ENCODE measurements at regions not wholly inside any gene's neighbourhood (a gene's known extent, or its start where the extent isn't known, plus 50 kb on each side); places are given as distances from the start of the nearest gene placed in this dataset.

DNA sequence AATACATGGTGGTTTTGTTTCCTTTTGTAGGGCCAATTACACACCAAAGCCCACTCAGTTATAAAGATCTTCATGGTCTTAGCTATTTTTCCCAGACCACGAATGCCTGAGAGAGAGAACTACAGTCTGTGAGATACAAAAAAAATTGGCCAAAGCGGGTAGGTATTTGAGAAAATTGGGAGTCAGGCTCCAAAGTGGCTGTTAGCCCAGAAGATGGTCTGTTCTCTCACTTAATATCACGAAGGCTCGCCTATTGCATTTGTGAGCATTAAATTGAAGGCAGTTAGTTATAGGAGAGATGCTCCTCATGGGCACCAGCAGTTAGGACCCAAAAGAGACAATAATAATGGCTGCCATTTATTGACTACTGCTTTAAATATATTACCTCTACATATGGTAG lies 342.7 kb downstream of the PLPP3 start:
- ChIA-PET POLR2A (no interaction called here), CTCF (no interaction called here)
- TF ChIP-seq, protein P1, sequence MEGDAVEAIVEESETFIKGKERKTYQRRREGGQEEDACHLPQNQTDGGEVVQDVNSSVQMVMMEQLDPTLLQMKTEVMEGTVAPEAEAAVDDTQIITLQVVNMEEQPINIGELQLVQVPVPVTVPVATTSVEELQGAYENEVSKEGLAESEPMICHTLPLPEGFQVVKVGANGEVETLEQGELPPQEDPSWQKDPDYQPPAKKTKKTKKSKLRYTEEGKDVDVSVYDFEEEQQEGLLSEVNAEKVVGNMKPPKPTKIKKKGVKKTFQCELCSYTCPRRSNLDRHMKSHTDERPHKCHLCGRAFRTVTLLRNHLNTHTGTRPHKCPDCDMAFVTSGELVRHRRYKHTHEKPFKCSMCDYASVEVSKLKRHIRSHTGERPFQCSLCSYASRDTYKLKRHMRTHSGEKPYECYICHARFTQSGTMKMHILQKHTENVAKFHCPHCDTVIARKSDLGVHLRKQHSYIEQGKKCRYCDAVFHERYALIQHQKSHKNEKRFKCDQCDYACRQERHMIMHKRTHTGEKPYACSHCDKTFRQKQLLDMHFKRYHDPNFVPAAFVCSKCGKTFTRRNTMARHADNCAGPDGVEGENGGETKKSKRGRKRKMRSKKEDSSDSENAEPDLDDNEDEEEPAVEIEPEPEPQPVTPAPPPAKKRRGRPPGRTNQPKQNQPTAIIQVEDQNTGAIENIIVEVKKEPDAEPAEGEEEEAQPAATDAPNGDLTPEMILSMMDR (IDR thresholded peaks at IDR 0.05; ENCODE audit: insufficient read depth, low read length, missing control alignments), result no peak
- no peak overlapping the region for H3K4me3 ChIP-seq (ENCODE audit: low read depth, low read length)
- no peak for DNase-seq (ENCODE audit: low read depth, low spot score)

DNA sequence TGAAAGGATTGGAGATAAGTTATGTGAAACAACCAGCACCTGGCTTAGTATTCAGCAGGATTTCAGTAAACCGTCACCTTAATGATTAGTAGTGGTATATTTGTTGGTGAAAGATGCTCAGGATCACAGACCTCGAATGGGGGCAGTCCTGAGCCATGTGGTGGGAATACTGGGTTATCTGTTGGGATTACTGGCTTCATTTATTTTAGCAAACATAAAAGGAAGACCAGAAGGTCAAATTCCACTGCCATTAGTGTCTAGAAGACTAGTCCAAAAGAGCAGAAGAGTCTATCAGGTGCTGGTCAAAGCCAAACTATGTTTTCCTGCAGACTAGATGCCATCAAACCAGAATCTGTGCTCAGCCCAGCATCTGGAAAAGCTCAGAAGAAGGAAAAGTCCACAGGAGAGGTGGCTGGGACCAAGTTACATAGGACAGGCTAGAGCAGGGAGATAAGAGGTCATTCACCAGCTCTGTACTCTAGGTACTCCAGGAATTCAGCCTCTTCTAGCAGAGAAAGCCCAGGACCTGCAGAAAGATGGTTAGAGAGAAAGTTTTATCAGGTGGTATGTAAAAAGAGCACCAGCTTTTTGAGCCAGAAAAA lies 343.4 kb downstream of the PLPP3 start:
- no peak overlapping the region for H3K4me3 ChIP-seq (ENCODE audit: low read depth, low read length)
- CTCF ChIA-PET, result interaction anchor here (1.1 kb wide), 1 partner anchor 585 kb away, joined by 3 read pairs; no protein-coding TSS in a partner anchor
- TF ChIP-seq, protein P1 (IDR thresholded peaks at IDR 0.05; ENCODE audit: insufficient read depth, low read length, missing control alignments), result no peak
- no peak for DNase-seq (ENCODE audit: low read depth, low spot score)
- POLR2A ChIA-PET, result no interaction called here

DNA sequence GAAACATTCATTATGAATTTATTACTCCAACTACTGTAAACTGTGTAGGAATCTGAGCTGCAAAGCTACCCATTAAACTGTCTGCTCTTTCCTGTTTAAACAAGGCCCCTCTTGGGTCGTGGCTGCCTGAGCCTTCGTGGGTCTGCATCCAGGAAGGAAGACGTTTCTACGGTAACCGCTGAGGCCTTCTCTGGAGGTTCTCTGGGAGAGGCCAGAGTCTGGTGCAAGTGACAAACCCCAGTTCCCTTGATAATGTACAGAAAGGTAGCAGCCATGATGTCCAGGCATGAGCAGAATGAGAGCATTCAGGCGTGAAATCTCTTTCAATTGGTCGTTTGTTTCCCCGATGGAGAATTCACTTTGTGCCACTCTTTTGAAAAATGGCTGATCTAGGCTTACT lies 350.2 kb downstream of the PLPP3 start:
- no peak for DNase-seq (ENCODE audit: low read depth, low spot score)
- ChIA-PET CTCF (no interaction called here), POLR2A (no interaction called here)

DNA sequence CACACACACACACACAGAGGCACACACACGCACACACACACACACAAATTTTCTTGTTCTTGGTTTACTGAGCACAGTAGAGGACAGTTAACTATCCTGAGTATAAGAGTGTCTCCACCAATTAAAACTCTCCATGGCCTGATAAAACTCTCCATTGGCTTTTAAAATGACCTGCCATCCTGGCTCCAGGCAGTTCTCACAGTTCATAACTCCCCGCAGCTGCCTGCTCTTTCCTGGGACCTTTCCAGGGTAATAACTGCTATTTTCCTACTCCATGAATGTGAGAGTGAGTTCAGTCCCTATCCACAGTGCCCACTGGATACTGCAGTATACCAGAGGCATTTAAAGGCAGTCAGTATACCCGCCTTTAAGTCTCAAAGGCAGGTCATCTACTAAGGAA lies 351.5 kb downstream of the PLPP3 start:
- no peak overlapping the region for H3K4me3 ChIP-seq (ENCODE audit: low read depth, low read length)
- ChIA-PET CTCF (interaction anchor here (1.1 kb wide), 1 partner anchor 27 kb away, joined by 3 read pairs; no protein-coding TSS in a partner anchor), POLR2A (no interaction called here)
- no peak for DNase-seq (ENCODE audit: low read depth, low spot score)
- TF ChIP-seq, protein P1 (IDR thresholded peaks at IDR 0.05; ENCODE audit: insufficient read depth, low read length, missing control alignments), result no peak

More for the DNA sequence above, 350.2 kb downstream of the PLPP3 start:
- no peak overlapping the region for H3K4me3 ChIP-seq (ENCODE audit: low read depth, low read length)
- TF ChIP-seq, protein P1 (IDR thresholded peaks at IDR 0.05; ENCODE audit: insufficient read depth, low read length, missing control alignments), result no peak

DNA sequence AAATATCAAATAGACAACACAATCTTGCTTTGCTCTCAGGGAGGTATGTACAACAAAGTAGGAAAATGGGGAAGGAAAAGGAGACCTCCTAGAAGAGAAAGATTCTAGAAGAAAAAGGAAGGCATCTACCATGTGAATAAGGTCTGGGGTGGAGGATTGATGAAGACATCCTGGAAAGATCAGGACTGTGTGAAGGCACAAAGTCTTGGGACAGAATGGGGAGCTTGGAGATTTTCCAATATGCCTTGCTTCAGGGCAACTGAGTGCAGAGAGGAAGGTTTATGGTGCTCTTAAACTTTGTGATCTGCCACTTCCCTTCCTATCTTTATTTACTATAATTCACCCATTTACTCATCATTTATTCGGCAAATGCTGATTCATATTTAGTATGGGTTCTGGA lies 352.0 kb downstream of the PLPP3 start:
- CTCF ChIA-PET, result no interaction called here
- no peak overlapping the region for H3K4me3 ChIP-seq (ENCODE audit: low read depth, low read length)
- POLR2A ChIA-PET, result no interaction called here
- DNase-seq (ENCODE audit: low read depth, low spot score), result no peak
- TF ChIP-seq, protein P1 (IDR thresholded peaks at IDR 0.05; ENCODE audit: insufficient read depth, low read length, missing control alignments), result no peak

DNA sequence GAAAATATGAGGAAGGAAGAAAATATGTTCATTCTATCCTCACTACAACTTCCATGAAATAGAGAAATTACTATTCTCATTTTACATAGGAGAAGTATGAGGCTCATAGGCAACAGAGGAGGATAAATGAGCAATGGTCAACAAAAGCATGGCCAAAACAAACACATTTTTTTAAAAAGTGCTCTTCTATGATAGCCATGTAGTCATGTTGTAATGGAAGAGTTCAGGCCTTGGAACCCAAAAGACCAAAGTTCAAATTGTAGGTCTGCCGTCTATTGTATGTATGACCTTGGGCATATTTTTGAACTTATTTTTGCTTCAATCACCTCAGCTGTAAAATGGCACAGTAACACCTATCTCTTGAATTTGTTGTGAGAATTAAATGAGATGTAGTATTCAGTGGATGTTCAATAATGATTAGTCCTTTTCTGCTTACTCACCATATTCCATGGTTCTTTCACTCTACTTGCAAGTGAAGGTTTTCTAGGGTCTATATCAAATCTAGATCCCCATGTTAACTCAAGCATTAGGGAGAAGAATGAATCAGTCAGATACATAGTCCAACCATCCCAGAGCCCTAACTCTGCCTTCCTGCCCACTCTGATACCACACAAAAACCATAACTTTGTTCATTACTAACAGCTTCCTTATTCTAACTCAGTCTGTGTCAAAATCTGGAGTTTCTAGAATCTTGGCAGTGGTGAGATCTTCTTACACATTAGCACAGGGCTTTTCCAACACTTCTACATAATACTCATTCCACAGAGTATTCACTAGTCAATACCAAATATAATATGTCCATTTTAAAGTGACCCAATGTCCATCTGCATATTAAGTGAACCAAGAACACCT lies 353.2 kb downstream of the PLPP3 start:
- TF ChIP-seq, protein P1 (IDR thresholded peaks at IDR 0.05; ENCODE audit: insufficient read depth, low read length, missing control alignments), result no peak

More for the DNA sequence above, 353.2 kb downstream of the PLPP3 start:
- no peak overlapping the region for H3K4me3 ChIP-seq (ENCODE audit: low read depth, low read length)
- DNase-seq (ENCODE audit: low read depth, low spot score), result no peak
- ChIA-PET POLR2A (no interaction called here), CTCF (no interaction called here)

Data from AG04449 (cell line).